DMS79 treated with DMSO at 0.1 percent for 48 hours (cell line): ENCODE measurements at regions not wholly inside any gene's neighbourhood (a gene's known extent, or its start where the extent isn't known, plus 50 kb on each side); places are given as distances from the start of the nearest gene placed in this dataset.

Experiments used
- DNase-seq: peaks from one replicate; lab custom pipeline; 2025; lab: John Stamatoyannopoulos, UW

GRCh38 chr2:5409898-5410381 lies 282.2 kb upstream of the SOX11 start:
- peak; percentile 86 for DNase-seq

- peak; percentile 35 for DNase-seq
Measured at GRCh38 chr2:5410991-5411700, 281.0 kb upstream of the SOX11 start.

GRCh38 chr2:5412001-5412400 lies 280.2 kb upstream of the SOX11 start:
- no peak for DNase-seq

GRCh38 chr2:5433855-5434254 lies 258.3 kb upstream of the SOX11 start:
- no peak for DNase-seq

GRCh38 chr2:5437375-5437774 lies 254.8 kb upstream of the SOX11 start:
- no peak for DNase-seq

GRCh38 chr2:5440174-5440573 lies 252.0 kb upstream of the SOX11 start:
- DNase-seq: no peak

- DNase-seq: no peak
Measured at GRCh38 chr2:5442736-5443135, 249.4 kb upstream of the SOX11 start.

GRCh38 chr2:5444168-5444567 lies 248.0 kb upstream of the SOX11 start:
- no peak for DNase-seq

GRCh38 chr2:5444854-5445253 lies 247.3 kb upstream of the SOX11 start:
- DNase-seq: no peak

- no peak for DNase-seq
Measured at GRCh38 chr2:5449867-5450266, 242.3 kb upstream of the SOX11 start.

- no peak for DNase-seq
Measured at GRCh38 chr2:5453220-5454050, 238.7 kb upstream of the SOX11 start.

GRCh38 chr2:5454051-5454390 lies 238.2 kb upstream of the SOX11 start:
- DNase-seq: peak; percentile 34

GRCh38 chr2:5459041-5459440 lies 233.1 kb upstream of the SOX11 start:
- DNase-seq: no peak

- no peak for DNase-seq
Measured at GRCh38 chr2:5464657-5465056, 227.5 kb upstream of the SOX11 start.

GRCh38 chr2:5465859-5466258 lies 226.3 kb upstream of the SOX11 start:
- no peak for DNase-seq

GRCh38 chr2:5467178-5467905 lies 224.8 kb upstream of the SOX11 start:
- DNase-seq: no peak

GRCh38 chr2:5472673-5473072 lies 219.5 kb upstream of the SOX11 start:
- DNase-seq: no peak

GRCh38 chr2:5473635-5474034 lies 218.5 kb upstream of the SOX11 start:
- DNase-seq: no peak

GRCh38 chr2:5474716-5475115 lies 217.5 kb upstream of the SOX11 start:
- DNase-seq: no peak

- no peak for DNase-seq
Measured at GRCh38 chr2:5479265-5479928, 212.8 kb upstream of the SOX11 start.

GRCh38 chr2:5482929-5483331 lies 209.3 kb upstream of the SOX11 start:
- peak; percentile 31 for DNase-seq

- DNase-seq: no peak
Measured at GRCh38 chr2:5484868-5485267, 207.3 kb upstream of the SOX11 start.
